Activated naive CD4-positive, alpha-beta T cell treated with anti-CD3 and anti-CD28 coated beads, Interleukin-2, amount 50 U/mL, for 72 hours (primary cell): ENCODE measurements at regions not wholly inside any gene's neighbourhood (a gene's known extent, or its start where the extent isn't known, plus 50 kb on each side); places are given as distances from the start of the nearest gene placed in this dataset.

Experiments
- ATAC-seq, 2 donors: fragments of 150-1000 bp; cut with Tn5 transposase; 2 replicates each; pipeline ENCODE4 v1.10.0; 2021; ENCODE audit warnings: mild to moderate bottlenecking in 2 of 2, moderate library complexity in 2 of 2
- DNase-seq, 2 donors: peaks; one replicate each; pipeline ENCODE4 v3.0.0; 2021 to 2022; ENCODE audit warnings: low spot score in 2 of 2
- H3K27ac Mint-ChIP-seq, 2 donors: one replicate each; pipeline ENCODE4 v1.8.0; 2022; ENCODE audit warnings: mild to moderate bottlenecking in 2 of 2, mixed read lengths in 2 of 2
- H3K36me3 Mint-ChIP-seq, 2 donors: one replicate each; pipeline ENCODE4 v1.8.0; 2022; ENCODE audit warnings: mixed read lengths in 2 of 2
- H3K9me3 Mint-ChIP-seq, 2 donors: one replicate each; pipeline ENCODE4 v1.8.0; 2022; ENCODE audit warnings: mixed read lengths in 2 of 2

DNA sequence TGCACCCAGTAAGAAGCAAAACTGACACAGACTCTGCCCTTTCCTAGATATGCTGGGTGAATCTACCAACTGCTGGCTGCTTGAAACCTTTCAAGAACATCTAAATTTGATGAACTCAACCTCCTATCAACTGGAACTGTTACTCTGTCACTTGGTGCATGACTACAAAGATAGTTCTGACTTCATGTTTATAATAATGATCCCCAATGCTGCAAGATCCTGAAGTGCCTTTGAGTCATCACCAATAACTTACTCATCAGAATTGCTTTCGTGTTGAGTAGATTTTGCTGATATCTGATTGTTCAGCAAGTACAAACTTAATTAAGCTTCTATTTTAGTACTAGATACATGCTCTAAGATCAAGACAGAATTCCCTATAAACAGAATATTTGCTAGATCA is 100.2 kb upstream of the ARMC2 start:
- DNase-seq, result no peak
- peak in 1 of 2 donors; percentile 50 for ATAC-seq
- Mint-ChIP-seq H3K27ac (no peak overlapping the region), H3K36me3 (no peaks in the 10 kb centered on the region), H3K9me3 (no peaks in the 10 kb centered on the region)

DNA sequence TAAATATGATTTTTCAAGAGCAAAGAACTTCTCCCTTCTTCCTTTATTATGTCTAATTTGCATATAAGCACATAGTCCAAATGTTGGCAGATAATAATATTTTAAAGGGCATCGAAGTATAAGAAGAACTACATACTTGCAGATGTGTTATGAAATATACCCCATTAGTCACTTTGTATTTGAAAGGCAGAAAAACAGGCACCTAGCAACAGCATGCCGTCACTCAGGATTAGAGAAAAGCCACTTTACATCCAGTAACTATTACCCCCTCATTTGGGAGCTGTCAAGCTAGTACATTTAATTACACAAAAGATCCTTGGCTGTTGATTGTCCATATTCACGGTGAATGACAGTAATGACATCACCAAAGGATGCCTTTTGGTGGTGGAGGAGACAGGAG is 99.3 kb upstream of the ARMC2 start:
- DNase-seq (no peak), ATAC-seq (no peak)
- no peaks in the 10 kb centered on the region for H3K36me3 Mint-ChIP-seq
- H3K27ac Mint-ChIP-seq, result no peak overlapping the region
- no peaks in the 10 kb centered on the region for H3K9me3 Mint-ChIP-seq

DNA sequence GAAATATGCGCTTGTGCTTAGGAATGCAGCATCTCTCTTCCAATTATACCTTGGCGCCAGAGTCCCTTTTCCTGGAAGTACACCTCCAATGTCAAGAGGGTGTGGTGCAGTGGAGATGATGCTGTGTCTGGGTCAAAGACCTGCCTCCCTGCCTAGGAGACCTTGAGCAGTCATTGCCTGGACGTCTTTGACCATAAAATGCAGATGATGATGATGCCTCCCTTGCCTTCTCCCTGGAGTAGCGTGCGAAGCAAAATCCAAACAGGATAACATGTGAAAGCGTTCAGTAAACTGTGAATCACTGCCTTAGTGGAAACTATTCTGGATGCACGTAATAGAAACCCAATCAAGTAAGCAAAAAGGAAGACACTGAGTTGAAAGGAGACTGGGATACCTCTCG is 97.4 kb upstream of the ARMC2 start:
- no peak for ATAC-seq
- no peak for DNase-seq
- Mint-ChIP-seq H3K27ac (no peak overlapping the region), H3K9me3 (no peaks in the 10 kb centered on the region), H3K36me3 (no peaks in the 10 kb centered on the region)

DNA sequence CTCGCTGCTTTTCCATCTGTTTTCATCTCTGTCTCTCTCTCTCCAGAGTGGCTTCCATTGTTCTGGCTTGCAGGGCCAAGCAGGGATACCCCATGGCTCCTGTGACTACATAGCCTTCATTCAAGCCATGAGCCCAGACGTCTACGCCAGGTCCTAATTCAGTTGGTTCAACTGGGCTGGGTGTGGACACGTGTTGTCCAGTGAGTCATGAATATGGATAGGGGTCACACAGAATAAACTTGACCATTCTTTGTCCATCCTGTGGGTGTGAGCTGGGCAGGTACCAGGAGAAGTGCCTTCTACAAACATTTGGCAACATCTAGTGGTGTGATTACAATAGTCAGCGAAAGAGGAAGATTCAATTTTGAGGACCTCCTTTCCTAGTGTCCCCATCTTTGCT is 96.9 kb upstream of the ARMC2 start:
- no peak for ATAC-seq
- no peaks in the 10 kb centered on the region for H3K36me3 Mint-ChIP-seq

DNA sequence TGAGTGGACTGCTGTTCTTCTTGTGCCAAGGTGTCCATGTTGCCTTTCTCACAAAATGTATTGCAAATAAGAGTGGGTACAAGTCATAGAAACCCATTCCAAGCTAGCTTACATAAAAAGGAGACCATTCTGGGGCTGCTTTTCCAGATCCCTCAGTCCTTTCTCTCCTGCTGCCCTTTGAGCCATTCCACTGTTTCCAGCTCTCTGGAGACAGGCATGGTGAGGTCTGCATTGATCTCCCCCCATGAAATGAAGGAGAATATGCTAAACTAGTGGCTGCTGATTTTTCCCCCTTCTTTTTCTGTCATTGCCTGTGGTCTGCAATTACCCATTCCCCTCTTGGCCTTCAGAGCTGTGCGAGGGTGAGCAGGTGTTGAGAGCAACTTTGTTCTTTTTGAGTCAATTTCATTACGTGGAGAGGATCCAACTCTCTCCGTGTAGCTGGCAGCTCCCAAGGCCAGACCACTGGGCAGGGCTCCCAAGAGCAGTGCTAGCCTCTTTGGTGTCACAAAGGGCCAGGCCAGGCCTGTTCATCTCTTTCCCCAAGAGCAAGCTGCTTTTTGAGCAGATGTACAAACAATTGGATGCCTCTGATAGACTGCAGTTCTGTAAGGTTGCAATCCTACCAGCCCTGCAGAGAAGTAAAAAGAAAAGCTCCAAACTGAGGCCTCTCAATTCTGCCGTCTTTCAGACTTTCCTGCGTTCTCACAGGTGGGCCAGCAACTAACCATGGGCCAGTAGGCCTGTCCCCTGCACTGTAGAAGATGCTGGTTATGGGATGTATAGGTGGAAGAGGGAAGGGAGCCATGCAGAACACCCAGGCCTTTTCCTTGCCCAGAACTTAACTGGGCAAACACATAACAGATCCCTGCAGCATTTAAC is 96.1 kb upstream of the ARMC2 start:
- ATAC-seq (no peak), DNase-seq (no peak)
- Mint-ChIP-seq H3K36me3 (no peaks in the 10 kb centered on the region), H3K27ac (no peak overlapping the region), H3K9me3 (no peaks in the 10 kb centered on the region)

More for the DNA sequence above, 96.9 kb upstream of the ARMC2 start:
- no peaks in the 10 kb centered on the region for H3K9me3 Mint-ChIP-seq
- no peak overlapping the region for H3K27ac Mint-ChIP-seq
- DNase-seq, result no peak

DNA sequence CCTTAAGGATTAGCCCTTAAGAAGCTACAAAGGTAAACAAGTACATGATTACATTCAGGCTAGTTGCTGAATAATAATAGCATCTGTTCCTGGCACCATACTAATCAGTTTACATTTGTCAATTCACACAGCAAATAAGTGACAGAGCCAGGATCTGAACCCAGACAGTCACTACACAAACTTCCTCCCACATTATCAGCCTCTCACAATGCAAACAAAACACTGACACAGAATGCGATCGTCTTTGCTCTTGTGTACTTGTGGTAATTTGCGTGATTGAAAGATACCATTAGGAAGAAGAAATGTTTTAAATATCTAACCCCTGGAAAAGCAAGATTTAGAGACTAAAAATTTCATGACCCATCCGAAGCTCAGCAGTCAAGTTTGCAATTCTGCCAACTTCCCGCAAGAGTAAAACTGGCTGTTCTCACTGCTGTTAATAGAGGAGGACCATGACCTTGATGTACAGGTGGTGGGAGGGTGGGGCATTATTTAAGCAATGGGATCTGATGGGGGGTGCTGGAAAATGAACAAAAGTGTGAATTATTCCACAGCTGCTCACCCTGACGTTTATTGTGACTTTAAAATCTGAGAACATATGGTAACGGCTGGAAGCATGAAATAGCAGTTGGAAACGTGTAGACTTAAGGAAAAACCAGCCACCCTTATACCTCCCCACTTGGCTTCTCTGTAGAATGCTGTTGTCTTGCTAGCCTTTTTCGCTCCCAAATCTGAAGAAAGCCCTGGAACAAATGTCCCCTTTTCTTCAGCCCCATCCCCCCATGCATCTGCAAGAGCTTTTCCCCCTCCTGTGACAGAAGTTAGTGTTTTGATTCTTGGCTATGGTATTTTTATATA is 95.3 kb upstream of the ARMC2 start:
- H3K9me3 Mint-ChIP-seq, result no peaks in the 10 kb centered on the region
- DNase-seq (no peak), ATAC-seq (no peak)
- no peaks in the 10 kb centered on the region for H3K36me3 Mint-ChIP-seq
- H3K27ac Mint-ChIP-seq, result no peak overlapping the region

DNA sequence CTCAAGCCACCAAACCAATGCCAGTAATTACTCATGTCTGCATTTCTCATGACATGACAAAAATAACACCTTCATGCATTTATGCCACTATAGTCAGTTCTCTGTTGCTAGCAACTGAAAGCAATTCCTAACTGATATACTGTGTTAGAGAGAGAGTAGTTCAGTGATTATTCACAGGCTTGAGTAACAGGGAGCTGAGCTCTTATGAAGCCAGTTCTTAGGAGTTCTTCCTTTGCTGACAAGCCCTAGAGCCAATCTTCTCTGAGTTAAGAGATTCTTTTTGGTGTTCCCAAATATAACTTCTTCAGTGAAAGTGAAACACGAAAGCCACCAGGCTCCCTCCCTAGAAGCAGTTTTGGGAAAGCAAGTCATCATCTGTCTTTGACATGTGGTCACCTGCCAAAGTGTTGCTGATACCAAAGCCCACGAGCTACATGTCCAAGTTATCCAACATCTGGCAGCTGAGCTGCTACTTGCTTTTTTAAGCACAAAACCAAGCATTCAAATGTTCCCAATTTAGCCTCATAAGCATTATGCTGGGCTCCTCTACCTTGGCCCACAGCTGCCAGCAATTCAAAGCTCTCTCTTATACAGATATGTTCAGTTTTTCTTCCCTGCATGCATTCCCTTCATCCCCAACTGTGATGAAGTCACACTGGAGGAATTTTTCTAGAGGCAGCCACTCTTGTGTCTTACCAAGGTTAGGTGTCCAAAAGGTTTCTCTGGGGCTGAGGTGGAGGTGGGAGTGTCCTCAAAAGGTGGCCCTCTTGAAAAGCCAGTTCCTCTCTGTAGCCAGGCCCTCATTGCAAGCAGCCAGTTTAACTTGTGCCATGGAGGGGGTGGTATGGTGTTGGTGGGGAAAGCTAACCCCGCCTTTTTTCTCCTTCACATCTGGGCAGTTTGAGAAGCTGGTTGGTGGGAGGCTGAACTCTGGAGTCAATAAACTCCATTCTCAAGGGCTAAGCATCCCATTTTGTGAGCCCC is 92.7 kb upstream of the ARMC2 start:
- DNase-seq, result no peak
- H3K9me3 Mint-ChIP-seq, result no peaks in the 10 kb centered on the region
- no peaks in the 10 kb centered on the region for H3K36me3 Mint-ChIP-seq
- H3K27ac Mint-ChIP-seq, result no peak overlapping the region
- ATAC-seq, result no peak

DNA sequence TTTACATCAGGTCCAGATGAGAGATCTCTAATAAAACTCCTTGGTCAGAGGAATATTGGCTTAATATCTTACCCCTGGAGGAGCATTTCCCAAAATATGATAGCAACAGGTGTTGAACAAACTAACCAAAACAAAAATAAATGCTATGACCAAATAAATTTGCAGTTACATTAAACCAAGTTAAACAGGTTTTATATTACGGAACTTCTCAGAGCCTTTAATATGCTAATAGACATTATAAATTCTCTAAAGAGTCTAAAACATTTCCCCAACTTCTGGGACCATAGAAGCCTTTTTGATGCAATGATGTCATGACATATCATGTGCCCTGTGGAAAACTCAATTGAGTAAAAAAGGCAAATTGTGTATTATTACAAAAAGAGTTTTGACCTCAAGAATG is 90.9 kb upstream of the ARMC2 start:
- H3K36me3 Mint-ChIP-seq, result no peaks in the 10 kb centered on the region
- ATAC-seq (no peak), DNase-seq (no peak)
- H3K9me3 Mint-ChIP-seq, result no peaks in the 10 kb centered on the region
- H3K27ac Mint-ChIP-seq, result no peak overlapping the region

DNA sequence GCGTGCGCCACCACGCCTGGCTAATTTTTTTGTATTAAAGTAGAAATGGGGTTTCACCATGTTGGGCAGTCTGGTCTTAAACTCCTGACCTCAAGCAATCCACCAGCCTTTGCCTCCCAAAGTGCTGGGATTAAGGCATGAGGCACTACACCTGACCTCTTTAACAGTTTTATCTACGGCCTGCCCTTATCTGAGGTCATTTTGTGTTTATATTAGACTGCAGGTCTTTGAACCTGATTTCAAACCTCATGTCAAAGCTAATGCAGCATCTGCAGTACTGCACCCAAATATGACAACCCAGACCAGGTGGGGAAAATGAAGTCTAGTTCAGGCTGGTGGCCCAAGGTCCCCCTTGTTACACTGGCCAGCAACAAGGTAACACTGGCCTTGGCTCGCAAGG is 89.3 kb upstream of the ARMC2 start:
- Mint-ChIP-seq H3K36me3 (no peaks in the 10 kb centered on the region), H3K9me3 (no peaks in the 10 kb centered on the region), H3K27ac (no peak overlapping the region)
- ATAC-seq, result no peak
- no peak for DNase-seq

DNA sequence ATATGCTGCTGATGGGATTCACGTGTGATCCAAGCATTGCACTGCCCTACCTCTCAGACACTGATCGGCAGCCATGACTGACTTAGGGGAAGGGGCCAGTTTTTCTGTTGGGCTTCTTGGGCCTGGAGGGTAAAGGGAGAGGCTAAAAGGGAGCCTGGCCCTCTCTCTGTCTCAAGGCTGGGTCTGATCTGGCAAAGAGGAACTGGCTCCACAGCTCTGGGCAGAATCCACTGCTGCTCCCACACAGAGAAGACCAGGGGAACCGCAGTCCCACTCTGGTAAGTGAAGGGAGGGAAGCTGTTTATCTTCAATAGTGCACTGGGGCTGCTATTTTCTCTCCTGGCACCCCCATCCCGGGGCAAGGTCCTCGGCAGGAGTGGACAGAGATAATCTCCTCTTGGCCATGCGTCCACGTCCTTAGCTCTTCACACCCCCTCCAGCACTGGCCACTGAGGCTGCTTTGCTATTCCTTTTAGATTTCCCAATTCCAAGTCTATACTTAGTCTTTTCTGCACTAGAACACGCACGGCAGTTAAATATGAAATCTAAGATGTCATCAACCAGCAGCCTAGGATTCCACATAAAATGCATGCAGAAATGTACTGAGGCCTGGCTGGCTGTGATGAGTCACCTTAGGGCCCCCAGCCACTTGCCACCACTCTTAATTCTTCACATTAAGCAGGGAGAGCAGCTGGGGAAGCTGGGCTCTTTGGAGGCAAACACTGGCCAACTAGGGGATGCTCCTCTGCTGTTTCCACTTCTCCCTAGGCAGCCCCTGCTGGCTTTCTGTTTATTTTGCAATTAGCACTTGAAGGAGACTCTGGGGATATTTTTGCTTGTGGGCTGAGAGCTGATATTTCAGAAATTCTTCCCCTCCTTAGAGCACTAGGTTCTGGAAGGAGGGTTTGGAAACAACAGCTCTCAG is 87.8 kb upstream of the ARMC2 start:
- DNase-seq (no peak), ATAC-seq (no peak)
- Mint-ChIP-seq H3K36me3 (no peaks in the 10 kb centered on the region), H3K9me3 (no peaks in the 10 kb centered on the region), H3K27ac (no peak overlapping the region)

DNA sequence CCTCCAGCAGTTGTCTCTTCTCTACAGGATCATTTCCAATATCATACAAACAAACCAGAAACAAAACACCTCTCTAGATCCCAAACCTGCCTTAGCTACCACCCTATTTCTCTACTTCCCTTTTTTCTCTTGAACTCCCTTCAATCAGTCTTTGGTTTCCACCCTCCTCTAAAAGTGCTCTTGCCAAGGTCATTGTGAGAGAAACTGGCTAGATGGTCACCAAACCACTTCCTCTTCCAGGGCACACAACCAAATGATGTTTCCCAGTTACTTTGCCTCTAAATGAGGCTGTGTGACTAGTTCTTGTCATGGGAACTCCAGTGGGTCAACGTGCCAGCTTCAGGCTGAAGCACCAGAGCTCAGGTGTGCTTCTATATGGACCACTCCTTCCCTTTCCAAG is 85.8 kb upstream of the ARMC2 start:
- DNase-seq (no peak), ATAC-seq (no peak)
- Mint-ChIP-seq H3K36me3 (no peaks in the 10 kb centered on the region), H3K9me3 (no peaks in the 10 kb centered on the region), H3K27ac (no peak overlapping the region)

DNA sequence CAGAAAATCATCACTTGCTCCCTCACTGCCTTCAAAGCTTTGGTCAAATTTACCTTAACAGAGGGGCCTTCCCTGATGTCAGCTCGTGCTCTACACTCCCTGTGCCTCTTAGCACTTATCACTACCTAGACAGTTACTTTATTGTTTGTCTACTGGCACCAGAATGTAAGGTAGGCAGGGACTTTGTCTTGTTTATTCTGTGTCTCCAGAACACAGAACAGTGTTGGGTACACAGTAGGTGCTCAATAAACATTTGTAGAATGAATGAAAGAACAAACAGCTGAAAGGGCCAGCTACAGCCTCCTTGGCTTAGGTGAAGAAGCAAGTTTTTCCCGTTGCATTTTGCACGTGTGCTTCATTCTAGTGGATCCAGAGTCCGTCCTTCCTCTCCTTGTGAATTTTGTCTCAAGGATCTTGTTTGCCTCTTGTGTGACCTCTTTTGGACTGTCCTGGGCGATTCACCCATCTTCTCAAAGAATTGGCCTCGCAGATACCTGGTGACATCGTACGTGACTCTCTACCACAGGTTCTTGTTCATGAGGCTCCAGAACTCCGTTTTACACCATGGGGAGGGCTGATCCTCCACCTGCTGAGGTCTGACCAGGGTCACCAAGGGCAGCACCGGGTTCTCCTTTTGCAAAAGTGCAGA is 84.2 kb upstream of the ARMC2 start:
- DNase-seq, result no peak
- Mint-ChIP-seq H3K9me3 (no peaks in the 10 kb centered on the region), H3K36me3 (no peaks in the 10 kb centered on the region), H3K27ac (no peak overlapping the region)
- ATAC-seq, result no peak

DNA sequence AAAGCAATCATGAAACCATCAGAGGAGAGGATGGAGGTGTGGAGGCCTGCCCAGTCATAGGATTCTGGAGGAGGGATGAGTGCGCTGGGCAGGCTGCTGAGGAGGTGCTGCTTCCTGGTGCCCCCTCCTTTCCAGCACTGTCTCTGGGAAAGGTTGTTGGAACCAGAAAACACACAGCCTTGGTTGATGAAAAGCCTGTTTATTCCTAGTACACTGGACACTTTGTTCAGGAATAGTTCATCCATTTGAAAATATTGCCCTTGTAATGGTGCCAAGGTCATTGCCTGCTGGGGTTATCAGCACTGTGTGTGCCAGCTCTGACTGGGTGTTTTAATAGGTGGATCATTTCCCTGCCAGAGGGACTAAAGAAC is 83.7 kb upstream of the ARMC2 start:
- no peaks in the 10 kb centered on the region for H3K9me3 Mint-ChIP-seq
- no peaks in the 10 kb centered on the region for H3K36me3 Mint-ChIP-seq
- no peak overlapping the region for H3K27ac Mint-ChIP-seq
- no peak for ATAC-seq
- no peak for DNase-seq

DNA sequence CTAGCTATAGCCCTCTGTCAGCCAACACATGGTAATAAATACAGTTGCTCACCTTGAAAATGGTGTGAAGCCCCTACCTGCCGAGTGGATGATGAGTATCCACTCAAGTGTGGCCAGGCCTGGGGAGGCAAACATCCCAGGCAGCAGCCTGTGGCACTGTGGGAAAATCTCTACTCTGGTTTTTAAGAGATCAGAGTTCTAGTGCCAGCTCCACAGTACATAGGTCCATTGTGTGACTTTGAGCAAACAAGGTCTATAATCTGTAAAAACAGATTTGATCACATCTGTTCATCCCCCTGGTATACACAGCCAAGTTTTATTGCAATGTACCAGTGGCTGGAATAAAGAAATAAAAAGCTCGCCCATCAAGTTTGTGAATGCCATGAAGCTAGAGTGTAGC is 82.7 kb upstream of the ARMC2 start:
- H3K27ac Mint-ChIP-seq, result no peak overlapping the region
- ATAC-seq (no peak), DNase-seq (no peak)
- H3K9me3 Mint-ChIP-seq, result no peaks in the 10 kb centered on the region
- no peaks in the 10 kb centered on the region for H3K36me3 Mint-ChIP-seq

DNA sequence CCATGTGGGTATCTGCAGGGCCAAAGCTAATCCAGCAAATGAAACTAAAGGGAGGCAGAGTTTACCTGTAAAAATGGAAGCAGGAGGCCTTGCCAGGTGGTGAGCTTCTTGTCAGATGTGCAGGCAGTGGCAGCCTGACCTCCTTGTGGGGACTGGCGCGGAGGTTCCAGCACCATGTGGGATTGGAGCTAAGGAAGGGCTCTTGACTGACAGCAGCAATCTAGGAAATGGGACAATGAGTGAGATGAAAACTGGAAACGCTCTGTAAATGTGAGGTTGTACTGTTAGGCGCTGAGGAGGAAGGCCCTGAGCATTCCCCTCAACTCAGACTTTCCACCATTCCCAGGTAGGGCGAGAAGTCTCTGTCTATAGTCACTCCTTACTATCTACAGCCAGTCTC is 81.8 kb upstream of the ARMC2 start:
- Mint-ChIP-seq H3K9me3 (no peaks in the 10 kb centered on the region), H3K27ac (no peak overlapping the region), H3K36me3 (no peaks in the 10 kb centered on the region)
- no peak for ATAC-seq
- no peak for DNase-seq
